Pulmonary artery endothelial cell (primary cell): ENCODE measurements at regions not wholly inside any gene's neighbourhood (a gene's known extent, or its start where the extent isn't known, plus 50 kb on each side); places are given as distances from the start of the nearest gene placed in this dataset.
A peak's percentile ranks its signal among the peaks of the same experiment; 100 is the strongest.

Source experiments
- DNase-seq: peaks from one replicate; pipeline ENCODE4 v3.0.0-alpha.2; 2011; ENCODE audit warnings: low read depth, low spot score

DNA sequence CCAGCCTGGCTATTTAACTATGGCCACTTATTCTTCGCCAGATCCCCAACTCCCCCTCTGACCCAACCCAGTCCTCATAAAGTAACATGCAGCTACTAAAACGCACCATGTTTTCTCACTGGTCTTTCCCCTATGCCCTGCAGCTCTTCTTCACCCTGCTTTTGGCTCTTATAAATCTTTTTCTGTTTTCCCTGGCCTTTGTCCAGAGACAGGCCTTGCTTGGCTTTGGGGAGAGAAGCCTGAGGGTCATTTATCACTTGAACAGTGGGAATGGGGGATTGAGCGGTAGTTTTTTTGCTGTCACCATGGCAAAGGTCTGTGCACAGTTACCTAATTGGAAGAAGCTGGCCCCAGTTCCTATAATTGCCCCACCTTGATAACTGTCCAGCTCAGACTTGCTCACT, 202.9 kb upstream of the NT5C1B start:
- no peak for DNase-seq

DNA sequence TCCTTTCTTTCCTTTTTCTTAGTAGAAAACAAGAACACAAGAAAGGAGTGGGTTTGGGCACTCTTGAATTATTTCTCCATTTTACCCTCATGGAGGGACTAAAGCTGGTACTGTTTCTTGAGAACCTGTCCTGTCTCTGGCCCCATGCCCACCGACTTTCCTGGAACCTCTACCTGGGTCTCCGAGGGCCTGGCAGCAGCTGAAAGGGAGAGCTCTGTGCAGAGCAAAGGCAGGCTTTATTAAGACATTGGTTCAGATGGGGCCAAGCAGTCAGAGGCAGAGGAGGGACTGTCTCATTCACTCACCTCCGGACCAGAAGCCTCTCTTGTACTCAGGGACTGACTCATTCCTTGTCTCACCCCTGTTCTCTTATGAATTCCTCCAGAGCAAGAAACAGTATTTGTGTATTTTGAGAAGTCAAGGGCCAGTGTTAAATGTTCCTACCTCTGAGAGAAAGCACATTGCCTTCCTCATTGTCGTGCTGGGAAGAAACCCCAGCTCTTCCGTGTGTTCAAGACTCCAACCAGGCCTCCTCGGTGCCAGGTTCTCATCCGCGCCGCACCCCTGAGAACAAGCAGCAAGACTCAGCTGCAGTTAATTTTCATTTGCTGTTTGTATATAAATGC, 201.9 kb upstream of the NT5C1B start:
- no peak for DNase-seq

DNA sequence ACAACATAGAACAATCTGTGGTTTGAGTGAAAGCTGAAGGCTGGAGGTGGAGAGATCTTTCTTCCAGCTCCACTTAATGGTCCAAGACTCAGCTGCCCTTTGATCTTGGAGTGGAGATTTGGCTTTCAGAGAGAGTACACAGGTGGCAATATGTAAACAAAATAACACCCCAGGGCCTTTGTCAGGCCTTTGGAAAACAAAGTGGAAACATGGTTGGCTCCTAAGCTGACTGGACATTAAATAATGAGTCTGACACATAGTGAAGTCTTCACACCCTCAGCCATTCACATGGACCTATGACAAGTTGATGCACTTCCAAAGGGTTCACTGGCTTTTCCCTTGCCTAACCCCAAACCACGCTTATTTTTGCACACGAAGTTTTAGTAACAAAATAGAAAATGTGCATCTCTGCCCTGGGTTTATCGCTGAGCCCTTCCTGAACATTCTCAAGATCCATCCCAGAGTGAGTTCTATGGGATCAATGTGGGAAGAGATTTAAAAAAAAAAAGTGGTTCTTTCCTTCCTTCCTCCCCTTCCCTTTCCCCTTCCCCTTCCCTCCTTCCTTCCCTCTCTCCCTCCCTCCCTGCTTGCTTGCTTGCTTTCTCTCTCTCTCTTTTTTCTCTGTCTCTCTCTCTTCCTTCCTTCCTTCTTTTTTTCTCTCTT, 201.3 kb upstream of the NT5C1B start:
- DNase-seq, result no peak

DNA sequence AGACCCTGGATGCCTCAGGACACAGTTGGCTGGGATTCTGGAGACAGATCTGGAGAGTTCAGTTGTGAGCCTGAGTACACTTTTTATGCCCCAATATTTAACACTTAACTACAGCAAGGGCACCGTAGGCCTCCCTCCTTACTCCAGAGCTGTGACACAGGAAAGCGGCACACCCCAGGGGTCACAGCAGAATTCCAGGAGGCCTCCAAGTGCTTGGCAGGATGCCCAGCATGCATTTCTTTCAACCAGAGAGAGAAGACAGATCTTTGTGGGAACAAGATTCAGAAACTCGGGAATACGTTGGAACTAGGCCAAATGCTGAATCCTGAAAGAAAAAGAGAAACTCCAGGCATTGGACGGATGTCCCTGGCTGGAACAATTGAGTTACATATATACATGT, 199.2 kb upstream of the NT5C1B start:
- peak; percentile 7 for DNase-seq

DNA sequence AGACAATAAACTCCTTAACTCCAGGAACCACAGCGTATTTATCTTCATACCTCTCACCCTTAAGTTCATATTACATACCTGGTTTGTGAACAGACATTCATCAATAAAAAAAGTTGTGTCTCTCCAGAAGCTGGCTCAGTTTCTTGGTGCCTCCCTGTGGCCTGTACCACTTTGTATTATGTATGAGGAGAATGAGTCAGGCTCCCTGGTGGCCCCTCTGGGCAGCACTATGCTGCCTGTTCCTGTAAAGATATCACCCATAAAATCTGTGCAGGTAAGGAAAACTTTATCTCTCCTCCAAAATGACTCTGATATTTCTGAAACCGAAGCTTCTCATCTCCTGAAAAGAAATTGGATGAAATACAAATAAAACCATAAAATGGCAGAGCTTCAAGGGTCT, 198.4 kb upstream of the NT5C1B start:
- DNase-seq, result no peak

DNA sequence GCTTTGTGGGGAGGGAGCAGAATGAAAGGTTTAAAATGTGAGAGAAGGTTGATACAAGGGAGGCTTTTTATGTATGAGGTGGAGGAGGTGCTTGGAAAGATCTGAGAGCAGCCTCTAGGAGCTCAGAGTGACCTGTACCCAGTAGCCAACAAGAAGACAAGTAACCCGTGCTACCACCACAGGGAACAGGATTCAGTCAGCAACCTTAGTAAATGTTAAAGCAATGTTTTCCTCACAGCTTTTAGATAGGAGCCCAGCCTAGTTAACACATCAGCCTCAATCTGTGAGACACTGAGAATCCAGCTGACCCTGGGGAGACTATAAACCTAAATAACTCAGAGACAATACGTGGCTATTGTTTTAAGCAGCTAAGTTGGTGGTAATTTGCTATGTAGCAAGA, 194.9 kb upstream of the NT5C1B start:
- no peak for DNase-seq

DNA sequence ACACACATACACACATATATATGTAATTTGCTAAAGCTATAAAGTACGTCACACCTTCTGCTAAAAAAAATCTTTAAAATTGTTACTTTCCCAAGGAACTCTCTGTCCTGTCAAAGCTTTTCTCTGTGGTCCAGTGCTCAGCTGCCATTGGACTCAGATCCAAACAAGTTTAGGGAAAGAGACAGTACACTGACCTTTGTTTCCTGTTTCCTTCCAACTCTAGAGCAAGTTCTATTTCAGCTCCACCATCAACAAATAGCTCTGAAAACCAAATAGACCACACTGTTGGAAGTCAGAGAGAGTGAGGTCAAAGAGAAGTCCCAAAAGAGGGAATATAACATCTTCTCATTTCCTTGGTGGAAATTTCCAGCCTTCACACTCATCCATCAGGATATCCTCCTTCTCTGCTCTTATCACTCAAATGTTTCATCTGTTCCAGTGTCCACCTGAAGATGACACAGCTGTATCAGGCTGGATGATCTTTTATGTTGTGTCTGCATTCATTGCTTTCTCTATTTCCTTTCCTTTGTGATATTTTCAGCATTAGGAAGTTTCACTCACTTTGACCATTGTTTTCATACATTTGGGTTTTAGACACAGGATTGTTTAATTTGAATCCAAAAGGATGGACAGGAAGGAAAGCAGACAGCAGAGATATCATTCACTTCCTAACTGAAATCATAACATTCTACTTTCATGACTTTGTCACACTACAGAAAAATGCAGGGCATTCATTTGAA, 192.3 kb upstream of the NT5C1B start:
- no peak for DNase-seq

DNA sequence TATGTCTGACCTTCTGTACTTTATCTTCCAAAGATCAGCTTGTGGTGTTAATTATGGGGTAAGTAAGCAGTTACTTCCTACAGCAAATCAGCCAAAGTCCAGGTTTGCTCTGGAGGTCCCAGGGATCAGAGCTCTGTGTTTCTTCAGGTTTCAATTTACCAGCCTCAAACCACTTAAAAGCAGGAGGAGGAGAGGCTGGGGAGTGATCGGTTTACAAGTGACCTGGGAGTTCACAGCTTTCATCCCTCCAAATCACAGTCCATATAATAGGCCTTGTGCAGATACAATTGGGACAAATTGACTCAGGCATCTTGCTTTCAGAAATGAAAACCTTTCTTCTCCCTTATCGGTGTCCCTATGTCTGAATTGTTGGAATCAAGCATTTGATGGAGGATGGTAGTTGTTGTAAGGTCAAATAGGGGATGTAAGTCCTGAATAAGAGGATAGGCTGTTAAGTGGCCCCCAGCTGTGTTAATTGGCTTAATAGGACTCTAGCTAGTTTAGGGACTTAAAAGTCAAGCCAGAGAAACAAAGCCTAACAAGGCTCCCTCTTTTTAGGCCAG, 188.0 kb upstream of the NT5C1B start:
- DNase-seq, result no peak

DNA sequence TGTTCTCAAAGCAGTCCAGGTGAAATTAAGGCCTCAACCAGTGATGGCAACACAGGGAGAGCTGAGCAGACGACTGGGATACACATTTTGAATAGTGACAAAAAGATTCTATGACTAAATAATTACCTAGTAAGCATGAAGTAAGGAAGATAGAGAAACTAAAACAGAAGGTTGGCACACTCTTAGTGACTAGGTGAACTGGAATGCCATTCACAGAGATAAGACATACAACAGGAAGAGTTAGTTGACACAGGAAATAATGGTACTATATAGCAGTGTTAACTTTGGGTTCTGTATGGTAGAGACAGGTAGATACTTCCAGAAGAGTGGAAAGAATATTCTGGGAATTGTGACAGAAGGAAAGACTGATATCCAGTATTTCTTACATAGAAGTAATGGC, 181.8 kb upstream of the NT5C1B start:
- no peak for DNase-seq

DNA sequence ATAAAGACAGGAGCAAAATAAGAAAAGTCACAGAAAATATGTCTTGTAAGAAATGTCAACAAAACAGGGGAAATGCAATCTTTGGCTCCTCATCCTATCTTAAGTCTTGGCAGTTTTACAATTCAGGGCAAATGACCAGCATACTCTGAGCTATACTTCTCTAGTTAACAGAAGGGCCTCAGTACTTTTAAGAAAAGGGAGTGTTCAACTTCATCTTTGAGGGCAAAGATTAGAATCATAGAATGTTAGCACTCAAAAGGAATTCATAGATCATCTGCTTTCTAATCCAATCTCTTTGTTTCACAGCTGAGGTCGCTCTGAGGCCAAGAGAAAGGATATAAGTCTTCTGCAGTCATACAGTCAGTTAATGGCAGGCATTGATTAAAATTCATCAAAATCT, 174.0 kb upstream of the NT5C1B start:
- no peak for DNase-seq

DNA sequence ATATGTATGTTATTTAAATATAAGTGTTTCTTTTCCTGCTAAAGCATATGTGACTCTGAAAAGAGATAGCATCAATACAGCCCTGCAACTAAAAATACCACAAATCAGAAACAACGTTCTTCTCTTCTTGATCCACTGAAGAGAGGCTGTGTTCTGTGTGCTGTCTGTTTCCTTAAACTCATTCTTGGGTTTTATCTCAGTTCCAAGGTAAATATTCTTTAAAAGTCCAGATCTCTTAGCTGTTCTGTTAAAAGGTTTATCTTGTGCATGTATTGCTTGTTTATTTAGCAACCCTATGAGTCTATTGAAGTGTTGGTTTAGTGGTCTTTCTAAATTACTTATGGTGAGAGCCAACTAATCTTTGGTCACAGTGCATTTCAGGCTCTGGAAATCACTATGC, 173.3 kb upstream of the NT5C1B start:
- no peak for DNase-seq

DNA sequence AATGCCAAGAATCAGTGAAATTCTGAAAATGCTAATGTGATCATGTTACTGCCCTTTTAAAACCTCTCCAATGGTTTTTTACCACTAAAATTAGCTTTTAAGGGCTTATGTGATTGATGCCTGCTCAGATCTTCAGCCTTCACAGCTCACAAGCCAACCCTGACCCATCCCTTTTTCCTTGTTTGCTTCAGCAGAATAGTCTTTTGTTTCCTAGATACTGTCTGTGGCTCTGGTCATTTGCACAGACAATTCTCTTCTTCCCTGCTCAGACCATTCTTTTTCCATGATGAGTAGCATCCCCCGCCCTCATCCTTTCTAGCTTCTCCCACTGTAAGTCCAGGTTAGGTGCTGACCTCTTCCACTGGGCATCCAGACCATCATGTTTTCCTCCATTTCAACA, 164.9 kb upstream of the NT5C1B start:
- DNase-seq, result no peak

DNA sequence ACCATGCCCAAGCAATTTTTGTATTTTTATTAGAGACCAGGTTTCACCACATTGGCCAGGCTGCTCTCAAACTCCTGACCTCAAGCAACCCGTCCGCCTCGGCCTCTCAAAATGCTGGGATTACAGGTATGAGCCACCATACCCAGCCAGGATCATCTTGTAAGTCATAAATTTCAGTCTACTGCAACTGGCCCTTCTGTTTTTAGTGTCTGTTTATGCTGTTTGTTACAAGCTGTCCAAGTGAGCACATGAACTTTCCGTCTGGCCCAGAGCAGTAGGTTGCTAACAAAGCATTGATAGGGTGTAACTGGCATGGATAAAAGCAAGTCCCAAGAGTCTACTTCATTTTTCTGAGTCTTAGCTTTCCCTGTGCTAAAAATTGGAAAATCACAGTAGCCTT, 164.4 kb upstream of the NT5C1B start:
- DNase-seq, result no peak

DNA sequence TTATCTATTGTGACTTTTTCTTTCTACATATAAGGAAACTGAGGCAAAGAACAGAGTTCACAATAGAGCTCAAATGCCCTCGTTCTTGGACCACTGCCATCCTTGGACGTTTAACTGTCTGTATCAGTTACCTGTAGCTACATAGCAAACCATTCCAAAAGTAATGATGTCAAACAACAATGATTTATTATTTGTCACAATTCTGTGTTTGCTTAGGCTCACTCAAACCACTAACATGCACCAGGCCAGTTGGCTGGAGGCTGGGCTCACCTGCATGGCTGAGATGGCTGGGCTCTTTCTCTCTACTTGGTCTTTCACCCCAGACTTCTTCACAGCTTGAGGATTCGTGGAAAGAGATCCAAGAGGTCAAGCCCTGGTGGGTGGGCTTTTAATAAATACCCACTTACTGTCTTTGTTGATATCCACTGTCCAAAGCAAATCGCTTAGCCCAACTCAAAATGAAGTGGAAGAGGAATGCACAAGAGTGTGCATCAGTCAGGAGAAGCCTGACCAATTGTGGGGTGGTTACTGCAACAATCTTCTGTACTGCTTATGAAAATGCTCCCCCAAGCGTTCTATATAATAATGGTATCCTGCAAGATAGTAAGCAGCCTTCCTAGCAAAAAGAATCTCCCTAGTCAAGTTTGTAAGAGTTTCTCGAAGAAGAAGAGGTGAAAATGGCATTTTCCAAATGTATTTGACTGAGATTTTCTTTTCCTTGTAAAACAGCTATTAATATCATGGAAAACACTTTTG, 163.5 kb upstream of the NT5C1B start:
- no peak for DNase-seq

DNA sequence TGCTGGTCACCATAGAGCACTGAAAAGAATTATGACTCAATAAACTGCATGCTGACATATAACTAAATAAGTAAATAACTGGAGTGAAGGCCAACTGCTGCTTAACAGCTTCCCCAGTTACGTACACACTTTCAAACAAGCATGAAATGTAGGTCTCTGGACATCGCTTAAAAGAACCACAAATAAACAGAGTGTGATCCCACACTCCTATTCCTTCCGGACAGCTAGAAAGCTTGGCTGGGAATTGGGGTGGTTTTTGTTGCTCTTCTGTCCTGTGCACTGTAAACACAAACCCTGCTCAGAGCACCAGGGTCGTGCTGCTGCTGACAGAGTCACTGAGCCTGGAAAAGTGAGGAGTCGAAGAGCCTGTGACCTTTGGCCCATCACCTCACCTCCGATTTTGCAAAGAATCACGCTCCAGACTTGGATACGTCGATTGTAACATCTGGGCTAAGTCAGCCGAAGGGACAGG, 162.7 kb upstream of the NT5C1B start:
- DNase-seq, result no peak

DNA sequence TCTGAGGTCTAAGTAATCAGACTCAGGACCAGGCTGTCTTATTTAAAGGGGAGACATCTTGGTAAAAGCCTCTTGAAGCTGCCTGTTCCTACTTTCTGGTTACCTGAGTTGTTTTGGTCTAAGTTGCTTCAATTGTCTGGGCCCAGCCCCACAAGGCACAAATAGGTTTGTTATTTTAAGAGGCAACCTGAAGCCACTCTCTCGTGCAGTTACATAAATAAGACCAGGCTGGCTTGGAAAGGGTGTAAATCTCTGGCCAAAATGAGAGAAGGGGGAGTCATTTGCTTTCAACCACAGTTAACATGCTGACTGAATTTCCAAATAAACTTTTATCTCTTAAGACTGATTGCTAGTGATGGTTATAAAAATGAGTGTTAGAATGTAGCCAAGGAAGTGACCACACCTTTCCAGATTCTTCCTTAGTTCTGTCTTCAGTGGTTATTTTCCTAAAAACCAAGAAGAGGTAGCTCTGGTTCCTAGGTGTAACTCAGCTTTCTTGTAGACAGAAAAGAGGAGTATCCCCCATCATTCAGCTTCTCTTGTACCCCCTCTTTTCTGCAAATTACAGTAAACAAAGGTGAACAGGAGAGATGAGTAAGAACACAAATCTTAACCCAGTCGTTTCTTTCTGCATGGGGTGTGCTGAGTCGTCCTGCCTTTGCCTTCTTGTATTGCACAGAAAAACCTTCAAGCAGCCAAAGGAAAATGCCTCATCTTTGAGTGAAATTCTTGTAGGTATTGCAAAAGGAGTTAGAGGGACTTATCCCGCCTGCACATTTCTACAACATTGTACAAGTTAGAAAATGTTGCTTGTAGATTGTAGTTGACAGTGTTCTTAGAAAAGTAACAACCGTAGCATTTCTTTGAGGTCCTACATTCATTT, 161.5 kb upstream of the NT5C1B start:
- no peak for DNase-seq

DNA sequence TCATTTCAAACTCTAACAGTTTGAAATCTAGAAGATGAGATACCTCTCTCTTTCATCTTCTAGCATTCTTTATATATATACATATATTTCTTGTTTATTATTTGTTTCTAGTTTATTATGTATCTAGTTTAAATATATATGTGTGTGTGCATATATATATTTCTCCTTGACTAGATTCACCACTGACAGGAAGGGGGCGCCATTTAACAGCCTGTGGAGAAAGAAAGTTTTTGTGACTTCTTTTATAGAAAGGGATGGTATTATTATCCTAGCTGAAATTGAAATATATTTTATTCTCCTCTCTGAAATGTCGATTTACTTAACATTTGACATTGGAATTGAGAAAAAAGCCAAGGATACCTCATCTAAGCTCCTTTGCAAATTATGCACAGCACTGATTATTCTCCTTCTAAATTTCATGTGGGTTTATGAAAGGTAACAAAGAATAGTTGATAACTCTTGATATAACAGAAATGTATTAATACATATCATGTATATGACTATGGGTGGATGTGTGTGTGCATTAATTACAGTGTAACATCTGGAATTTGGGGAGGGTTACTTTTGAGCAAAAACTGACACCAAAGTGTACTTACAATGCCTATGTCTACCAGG, 160.7 kb upstream of the NT5C1B start:
- no peak for DNase-seq

DNA sequence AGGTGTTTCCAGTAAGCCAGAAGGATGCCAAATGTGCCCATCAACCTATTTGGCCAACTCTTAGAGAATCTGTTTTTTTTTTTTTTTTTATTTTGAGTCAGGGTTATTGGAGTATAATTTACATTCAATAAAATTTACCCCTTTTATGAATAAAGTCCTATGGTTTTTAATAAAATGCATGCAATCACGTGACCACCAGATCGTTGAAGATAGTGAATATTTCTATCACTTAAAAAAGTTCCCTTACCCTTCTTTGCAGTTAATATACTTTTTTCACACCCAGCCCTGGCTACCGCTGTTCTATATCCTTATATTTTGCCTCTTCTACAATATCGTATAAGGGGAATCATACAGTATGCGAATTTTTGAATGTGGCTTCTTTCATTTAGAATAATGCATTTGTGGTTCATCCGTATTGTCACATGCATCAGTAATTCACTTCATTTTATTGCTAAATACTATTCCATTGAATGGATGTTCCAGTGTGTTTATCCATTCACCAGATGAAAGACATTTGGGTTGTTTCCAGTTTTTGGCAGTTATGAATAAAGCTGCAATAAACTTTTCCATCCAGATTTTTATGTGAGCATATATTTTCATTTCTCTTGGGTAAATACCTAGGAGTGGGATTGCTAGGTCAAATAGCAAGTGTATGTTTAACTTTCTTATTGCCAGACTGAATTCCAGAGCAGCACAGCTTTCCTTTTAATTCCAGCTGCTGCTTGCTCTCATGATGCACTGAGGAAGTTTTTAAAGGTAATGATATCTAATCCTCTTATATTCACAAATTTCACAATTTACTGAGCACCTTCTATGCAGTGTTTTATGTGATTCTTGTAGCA, 156.3 kb upstream of the NT5C1B start:
- DNase-seq, result no peak
